A673 (cell line): ENCODE measurements at regions not wholly inside any gene's neighbourhood (a gene's known extent, or its start where the extent isn't known, plus 50 kb on each side); places are given as distances from the start of the nearest gene placed in this dataset.

ENCODE experiments used
- EZH2 ChIP-seq: fragments of 200-600 bp; sonication (generic); IDR thresholded peaks from 2 replicates; pipeline ENCODE4 v1.6.1; 2017; ENCODE audit warnings: borderline replicate concordance, low read depth, mild to moderate bottlenecking, mixed read lengths, antibody characterized with exemption, low read length; ENCODE audit not compliant: poor library complexity, severe bottlenecking
- TF ChIP-seq, protein P1 (sequence below): fragments of 300-800, 200-600 bp; sonication (generic); conservative IDR thresholded peaks from 2 replicates; pipeline ENCODE4 v1.5.1; 2017; ENCODE audit warnings: low read depth, mild to moderate bottlenecking, antibody characterized with exemption, low read length, moderate library complexity, mixed read lengths

DNA sequence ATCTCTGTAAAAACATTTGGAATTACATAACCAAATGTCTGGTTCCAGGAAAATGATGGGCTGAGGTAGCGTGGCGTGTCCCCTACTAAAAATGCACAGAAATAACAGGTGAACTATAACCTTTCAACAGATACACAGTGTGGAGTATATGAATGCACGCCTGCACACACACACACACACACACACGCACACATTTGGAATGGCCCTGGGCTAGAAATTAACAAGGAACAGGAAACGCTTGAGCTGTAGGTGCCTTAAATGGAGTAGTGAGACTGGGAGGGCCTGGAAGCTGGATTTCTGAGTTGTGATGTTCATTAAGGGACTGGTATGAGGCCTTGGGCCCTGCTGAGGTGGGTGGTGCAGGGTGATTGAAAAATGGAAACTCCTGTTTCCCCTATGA lies 246.5 kb upstream of the C1orf174 start:
- TF ChIP-seq, protein P1, sequence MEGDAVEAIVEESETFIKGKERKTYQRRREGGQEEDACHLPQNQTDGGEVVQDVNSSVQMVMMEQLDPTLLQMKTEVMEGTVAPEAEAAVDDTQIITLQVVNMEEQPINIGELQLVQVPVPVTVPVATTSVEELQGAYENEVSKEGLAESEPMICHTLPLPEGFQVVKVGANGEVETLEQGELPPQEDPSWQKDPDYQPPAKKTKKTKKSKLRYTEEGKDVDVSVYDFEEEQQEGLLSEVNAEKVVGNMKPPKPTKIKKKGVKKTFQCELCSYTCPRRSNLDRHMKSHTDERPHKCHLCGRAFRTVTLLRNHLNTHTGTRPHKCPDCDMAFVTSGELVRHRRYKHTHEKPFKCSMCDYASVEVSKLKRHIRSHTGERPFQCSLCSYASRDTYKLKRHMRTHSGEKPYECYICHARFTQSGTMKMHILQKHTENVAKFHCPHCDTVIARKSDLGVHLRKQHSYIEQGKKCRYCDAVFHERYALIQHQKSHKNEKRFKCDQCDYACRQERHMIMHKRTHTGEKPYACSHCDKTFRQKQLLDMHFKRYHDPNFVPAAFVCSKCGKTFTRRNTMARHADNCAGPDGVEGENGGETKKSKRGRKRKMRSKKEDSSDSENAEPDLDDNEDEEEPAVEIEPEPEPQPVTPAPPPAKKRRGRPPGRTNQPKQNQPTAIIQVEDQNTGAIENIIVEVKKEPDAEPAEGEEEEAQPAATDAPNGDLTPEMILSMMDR, result no peak
- TF ChIP-seq EZH2, result no peak
